ENCODE measurements at regions not wholly inside any gene's neighbourhood (a gene's known extent, or its start where the extent isn't known, plus 50 kb on each side); places are given as distances from the start of the nearest gene placed in this dataset.

DNA sequence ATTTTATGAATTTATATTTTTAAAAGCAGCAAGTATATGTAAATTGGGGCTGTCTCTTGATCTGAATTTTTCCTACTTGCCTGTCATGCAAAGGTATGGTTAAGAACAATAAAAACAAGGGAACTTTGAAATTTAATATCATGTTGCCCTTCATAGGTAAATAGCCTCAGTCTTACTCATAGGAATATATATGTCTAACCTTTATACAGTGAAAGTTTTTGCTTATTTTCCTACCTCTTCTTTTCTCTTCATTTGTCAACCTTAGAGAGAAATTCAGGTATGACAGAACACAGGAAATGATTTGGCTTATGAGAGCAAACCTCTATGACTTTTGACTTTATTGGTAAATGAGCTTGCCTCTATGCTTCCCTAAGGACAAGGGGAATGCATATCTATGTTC, 716.0 kb downstream of the CENPC start:
- ATAC-seq: no peak
- TF ChIP-seq, protein P1, sequence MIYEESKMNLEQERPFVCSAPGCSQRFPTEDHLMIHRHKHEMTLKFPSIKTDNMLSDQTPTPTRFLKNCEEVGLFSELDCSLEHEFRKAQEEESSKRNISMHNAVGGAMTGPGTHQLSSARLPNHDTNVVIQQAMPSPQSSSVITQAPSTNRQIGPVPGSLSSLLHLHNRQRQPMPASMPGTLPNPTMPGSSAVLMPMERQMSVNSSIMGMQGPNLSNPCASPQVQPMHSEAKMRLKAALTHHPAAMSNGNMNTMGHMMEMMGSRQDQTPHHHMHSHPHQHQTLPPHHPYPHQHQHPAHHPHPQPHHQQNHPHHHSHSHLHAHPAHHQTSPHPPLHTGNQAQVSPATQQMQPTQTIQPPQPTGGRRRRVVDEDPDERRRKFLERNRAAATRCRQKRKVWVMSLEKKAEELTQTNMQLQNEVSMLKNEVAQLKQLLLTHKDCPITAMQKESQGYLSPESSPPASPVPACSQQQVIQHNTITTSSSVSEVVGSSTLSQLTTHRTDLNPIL (CRISPR knock-in tag; IDR thresholded peaks at IDR 0.05; ENCODE audit: low read depth): no peak
- no peak for TF ChIP-seq ZFP3 (CRISPR knock-in tag; IDR thresholded peaks at IDR 0.05)
- TF ChIP-seq, protein P2, sequence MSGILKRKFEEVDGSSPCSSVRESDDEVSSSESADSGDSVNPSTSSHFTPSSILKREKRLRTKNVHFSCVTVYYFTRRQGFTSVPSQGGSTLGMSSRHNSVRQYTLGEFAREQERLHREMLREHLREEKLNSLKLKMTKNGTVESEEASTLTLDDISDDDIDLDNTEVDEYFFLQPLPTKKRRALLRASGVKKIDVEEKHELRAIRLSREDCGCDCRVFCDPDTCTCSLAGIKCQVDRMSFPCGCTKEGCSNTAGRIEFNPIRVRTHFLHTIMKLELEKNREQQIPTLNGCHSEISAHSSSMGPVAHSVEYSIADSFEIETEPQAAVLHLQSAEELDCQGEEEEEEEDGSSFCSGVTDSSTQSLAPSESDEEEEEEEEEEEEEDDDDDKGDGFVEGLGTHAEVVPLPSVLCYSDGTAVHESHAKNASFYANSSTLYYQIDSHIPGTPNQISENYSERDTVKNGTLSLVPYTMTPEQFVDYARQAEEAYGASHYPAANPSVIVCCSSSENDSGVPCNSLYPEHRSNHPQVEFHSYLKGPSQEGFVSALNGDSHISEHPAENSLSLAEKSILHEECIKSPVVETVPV (CRISPR knock-in tag; IDR thresholded peaks at IDR 0.05): no peak
- no peak for TF ChIP-seq ZC3H10 (CRISPR knock-in tag; IDR thresholded peaks at IDR 0.05)
- no peak for TF ChIP-seq BACH2 (CRISPR knock-in tag; IDR thresholded peaks at IDR 0.05; ENCODE audit: borderline replicate concordance)
- no peak for TF ChIP-seq SNAI2 (CRISPR knock-in tag; IDR thresholded peaks at IDR 0.05)
- no peak for TF ChIP-seq GLIS3 (CRISPR knock-in tag; IDR thresholded peaks at IDR 0.05)
- TF ChIP-seq, protein P3, sequence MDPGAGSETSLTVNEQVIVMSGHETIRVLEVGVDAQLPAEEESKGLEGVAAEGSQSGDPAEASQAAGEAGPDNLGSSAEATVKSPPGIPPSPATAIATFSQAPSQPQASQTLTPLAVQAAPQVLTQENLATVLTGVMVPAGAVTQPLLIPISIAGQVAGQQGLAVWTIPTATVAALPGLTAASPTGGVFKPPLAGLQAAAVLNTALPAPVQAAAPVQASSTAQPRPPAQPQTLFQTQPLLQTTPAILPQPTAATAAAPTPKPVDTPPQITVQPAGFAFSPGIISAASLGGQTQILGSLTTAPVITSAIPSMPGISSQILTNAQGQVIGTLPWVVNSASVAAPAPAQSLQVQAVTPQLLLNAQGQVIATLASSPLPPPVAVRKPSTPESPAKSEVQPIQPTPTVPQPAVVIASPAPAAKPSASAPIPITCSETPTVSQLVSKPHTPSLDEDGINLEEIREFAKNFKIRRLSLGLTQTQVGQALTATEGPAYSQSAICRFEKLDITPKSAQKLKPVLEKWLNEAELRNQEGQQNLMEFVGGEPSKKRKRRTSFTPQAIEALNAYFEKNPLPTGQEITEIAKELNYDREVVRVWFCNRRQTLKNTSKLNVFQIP (CRISPR knock-in tag; IDR thresholded peaks at IDR 0.05; ENCODE audit: borderline replicate concordance, low read depth): no peak
- TF ChIP-seq, protein P4, sequence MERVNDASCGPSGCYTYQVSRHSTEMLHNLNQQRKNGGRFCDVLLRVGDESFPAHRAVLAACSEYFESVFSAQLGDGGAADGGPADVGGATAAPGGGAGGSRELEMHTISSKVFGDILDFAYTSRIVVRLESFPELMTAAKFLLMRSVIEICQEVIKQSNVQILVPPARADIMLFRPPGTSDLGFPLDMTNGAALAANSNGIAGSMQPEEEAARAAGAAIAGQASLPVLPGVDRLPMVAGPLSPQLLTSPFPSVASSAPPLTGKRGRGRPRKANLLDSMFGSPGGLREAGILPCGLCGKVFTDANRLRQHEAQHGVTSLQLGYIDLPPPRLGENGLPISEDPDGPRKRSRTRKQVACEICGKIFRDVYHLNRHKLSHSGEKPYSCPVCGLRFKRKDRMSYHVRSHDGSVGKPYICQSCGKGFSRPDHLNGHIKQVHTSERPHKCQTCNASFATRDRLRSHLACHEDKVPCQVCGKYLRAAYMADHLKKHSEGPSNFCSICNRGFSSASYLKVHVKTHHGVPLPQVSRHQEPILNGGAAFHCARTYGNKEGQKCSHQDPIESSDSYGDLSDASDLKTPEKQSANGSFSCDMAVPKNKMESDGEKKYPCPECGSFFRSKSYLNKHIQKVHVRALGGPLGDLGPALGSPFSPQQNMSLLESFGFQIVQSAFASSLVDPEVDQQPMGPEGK (CRISPR knock-in tag; IDR thresholded peaks at IDR 0.05; ENCODE audit: borderline replicate concordance): no peak
- no peak for TF ChIP-seq ZFP30 (CRISPR knock-in tag; IDR thresholded peaks at IDR 0.05)
- no peak for TF ChIP-seq ZNF70 (CRISPR knock-in tag; IDR thresholded peaks at IDR 0.05)
- TF ChIP-seq ARNTL (CRISPR knock-in tag; IDR thresholded peaks at IDR 0.05; ENCODE audit: borderline replicate concordance, low read depth): no peak
- TF ChIP-seq, protein P5, sequence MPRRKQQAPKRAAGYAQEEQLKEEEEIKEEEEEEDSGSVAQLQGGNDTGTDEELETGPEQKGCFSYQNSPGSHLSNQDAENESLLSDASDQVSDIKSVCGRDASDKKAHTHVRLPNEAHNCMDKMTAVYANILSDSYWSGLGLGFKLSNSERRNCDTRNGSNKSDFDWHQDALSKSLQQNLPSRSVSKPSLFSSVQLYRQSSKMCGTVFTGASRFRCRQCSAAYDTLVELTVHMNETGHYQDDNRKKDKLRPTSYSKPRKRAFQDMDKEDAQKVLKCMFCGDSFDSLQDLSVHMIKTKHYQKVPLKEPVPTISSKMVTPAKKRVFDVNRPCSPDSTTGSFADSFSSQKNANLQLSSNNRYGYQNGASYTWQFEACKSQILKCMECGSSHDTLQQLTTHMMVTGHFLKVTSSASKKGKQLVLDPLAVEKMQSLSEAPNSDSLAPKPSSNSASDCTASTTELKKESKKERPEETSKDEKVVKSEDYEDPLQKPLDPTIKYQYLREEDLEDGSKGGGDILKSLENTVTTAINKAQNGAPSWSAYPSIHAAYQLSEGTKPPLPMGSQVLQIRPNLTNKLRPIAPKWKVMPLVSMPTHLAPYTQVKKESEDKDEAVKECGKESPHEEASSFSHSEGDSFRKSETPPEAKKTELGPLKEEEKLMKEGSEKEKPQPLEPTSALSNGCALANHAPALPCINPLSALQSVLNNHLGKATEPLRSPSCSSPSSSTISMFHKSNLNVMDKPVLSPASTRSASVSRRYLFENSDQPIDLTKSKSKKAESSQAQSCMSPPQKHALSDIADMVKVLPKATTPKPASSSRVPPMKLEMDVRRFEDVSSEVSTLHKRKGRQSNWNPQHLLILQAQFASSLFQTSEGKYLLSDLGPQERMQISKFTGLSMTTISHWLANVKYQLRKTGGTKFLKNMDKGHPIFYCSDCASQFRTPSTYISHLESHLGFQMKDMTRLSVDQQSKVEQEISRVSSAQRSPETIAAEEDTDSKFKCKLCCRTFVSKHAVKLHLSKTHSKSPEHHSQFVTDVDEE (CRISPR knock-in tag; IDR thresholded peaks at IDR 0.05): no peak
- TF ChIP-seq OSR1 (CRISPR knock-in tag; IDR thresholded peaks at IDR 0.05): no peak
- TF ChIP-seq ZNF8 (CRISPR knock-in tag; IDR thresholded peaks at IDR 0.05): no peak
- TF ChIP-seq ISL1 (CRISPR knock-in tag; IDR thresholded peaks at IDR 0.05): no peak
- no peak for TF ChIP-seq ZNF565 (CRISPR knock-in tag; conservative IDR thresholded peaks at IDR 0.05; ENCODE audit: low read depth)
- no peak for TF ChIP-seq PPARA (CRISPR knock-in tag; IDR thresholded peaks at IDR 0.05; ENCODE audit: borderline replicate concordance)
- no peak for TF ChIP-seq RARB (CRISPR knock-in tag; IDR thresholded peaks at IDR 0.05)
- TF ChIP-seq TOX (CRISPR knock-in tag; IDR thresholded peaks at IDR 0.05; ENCODE audit: borderline replicate concordance): no peak

DNA sequence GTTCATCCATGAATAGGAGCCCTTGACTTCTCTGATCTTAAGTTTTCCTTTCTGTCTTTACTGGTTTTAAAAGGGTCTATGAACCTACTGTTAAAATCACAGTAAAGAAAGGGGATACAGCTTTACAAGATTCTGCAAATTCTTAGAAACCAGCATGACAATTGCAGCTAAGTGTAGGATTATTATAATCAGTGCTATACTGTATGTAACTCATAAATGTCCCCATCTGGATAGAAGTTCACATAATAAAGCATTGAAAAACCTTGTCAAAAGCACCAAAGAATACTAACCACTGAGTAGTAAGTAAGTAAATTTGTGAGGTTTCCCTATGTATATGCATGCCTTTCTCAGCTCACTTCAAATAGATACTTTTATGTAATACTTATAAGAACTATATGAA, 724.6 kb downstream of the CENPC start:
- TF ChIP-seq PPARA (CRISPR knock-in tag; IDR thresholded peaks at IDR 0.05; ENCODE audit: borderline replicate concordance) (no peak), ISL1 (CRISPR knock-in tag; IDR thresholded peaks at IDR 0.05) (no peak), ZFP30 (CRISPR knock-in tag; IDR thresholded peaks at IDR 0.05) (no peak)
- no peak for ATAC-seq

DNA sequence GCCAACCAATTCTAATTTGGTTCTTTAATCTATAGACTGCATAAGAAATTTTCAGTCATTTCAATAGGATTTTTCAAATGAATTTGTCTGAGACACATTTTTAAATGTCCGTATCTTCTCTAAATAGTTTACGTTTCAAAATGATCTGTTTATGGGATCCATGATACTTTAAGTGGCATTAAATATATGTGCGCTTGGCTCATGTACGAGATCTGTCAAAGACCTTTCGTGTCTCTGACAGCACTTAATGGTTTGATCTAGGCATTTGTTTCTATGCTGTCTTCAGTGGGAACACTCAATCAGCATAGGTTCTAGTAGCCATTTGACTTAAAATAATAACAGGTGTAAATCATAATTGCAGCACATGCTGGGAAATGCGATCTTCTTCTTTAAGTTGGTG, 731.0 kb downstream of the CENPC start:
- TF ChIP-seq, protein P5 (CRISPR knock-in tag; IDR thresholded peaks at IDR 0.05): no peak
- TF ChIP-seq GLIS3 (CRISPR knock-in tag; IDR thresholded peaks at IDR 0.05): no peak
- TF ChIP-seq ZC3H10 (CRISPR knock-in tag; IDR thresholded peaks at IDR 0.05): no peak
- no peak for TF ChIP-seq BACH2 (CRISPR knock-in tag; IDR thresholded peaks at IDR 0.05; ENCODE audit: borderline replicate concordance)
- TF ChIP-seq CSDC2 (CRISPR knock-in tag; IDR thresholded peaks at IDR 0.05): no peak
- TF ChIP-seq ZNF565 (CRISPR knock-in tag; conservative IDR thresholded peaks at IDR 0.05; ENCODE audit: low read depth): no peak
- TF ChIP-seq, protein P1 (CRISPR knock-in tag; IDR thresholded peaks at IDR 0.05; ENCODE audit: low read depth): no peak
- TF ChIP-seq ZFP3 (CRISPR knock-in tag; IDR thresholded peaks at IDR 0.05): no peak
- TF ChIP-seq TCF4 (CRISPR knock-in tag; IDR thresholded peaks at IDR 0.05; ENCODE audit: borderline replicate concordance): no peak
- no peak for TF ChIP-seq OSR1 (CRISPR knock-in tag; IDR thresholded peaks at IDR 0.05)
- ATAC-seq: no peak
